Psoas muscle (tissue), 7 donors: ENCODE measurements at regions not wholly inside any gene's neighbourhood (a gene's known extent, or its start where the extent isn't known, plus 50 kb on each side); places are given as distances from the start of the nearest gene placed in this dataset.

Experiments
- ATAC-seq, 4 donors: fragments of 200-7000 bp; cut with Tn5 transposase; one replicate each; pipeline ENCODE4 v1.9.1; 2020; ENCODE audit warnings: moderate library complexity in 3 of 4, mild to moderate bottlenecking in 2 of 4
- DNase-seq, 2 donors: peaks; one replicate each; pipeline ENCODE4 v3.0.0-alpha.2; 2020
- H3K27ac ChIP-seq: fragments of 200-600 bp; one replicate; pipeline ENCODE4 v1.8.0; 2022
- H3K27me3 ChIP-seq, 3 donors: fragments of 200-600 bp in 1 of 3; one replicate each; pipeline versions ENCODE4 v1.6.1 to v1.8.0; 2013 to 2022; ENCODE audit warnings: low read length in 2 of 3, mild to moderate bottlenecking in 2 of 3, moderate library complexity in 1 of 3; ENCODE audit not compliant: insufficient read depth in 3 of 3
- H3K36me3 ChIP-seq, 2 donors: fragments of 200-600 bp in 1 of 2; one replicate each; pipeline versions ENCODE4 v1.6.1 to v1.8.0; 2013 to 2022; ENCODE audit warnings: low read depth in 1 of 2, mild to moderate bottlenecking in 1 of 2, moderate library complexity in 1 of 2; ENCODE audit not compliant: insufficient read depth in 1 of 2
- H3K4me1 ChIP-seq: fragments of 200-600 bp; one replicate; pipeline ENCODE4 v1.8.0; 2022
- H3K4me3 ChIP-seq: fragments of 200-600 bp; one replicate; pipeline ENCODE4 v1.8.0; 2022; ENCODE audit warnings: mild to moderate bottlenecking
- H3K9me3 ChIP-seq: fragments of 200-600 bp; one replicate; pipeline ENCODE4 v1.8.0; 2022
- WGBS, 3 donors: extraction: QIAGEN DNeasy Blood & Tissue Kit; methylation state at CpG; one replicate each; pipeline versions ENCODE4 v1.1.6 to v1.1.7; 2013; 5-methylcytosine and 5-hydroxymethylcytosine counted together
- intact Hi-C, 2 donors: fragments of 100-400 bp; cut with DNase I; formaldehyde crosslinking; loops; one replicate each; pipeline versions ENCODE4 v1.11.0 to v1.14.2; 2022
- TF ChIP-seq, protein P1 (sequence below): fragments of 200-600 bp; IDR thresholded peaks from one replicate; pipeline ENCODE4 v1.8.0; 2022; ENCODE audit warnings: antibody characterized with exemption
- donor health status: healthy with polysubstance abuse.
- donor health status: DM: no; HTN: no; CAD: no; lungs with moderate emphysema.
- donor health status: Bipolar disorder and iron deficiency.
- donor health status: healthy.
- donor health status: DM: yes; HTN: yes; CAD: no.
- donor health status: DM: no; HTN: no; CAD: no.
- donor health status: DM: yes; HTN: yes; CAD: no.

DNA sequence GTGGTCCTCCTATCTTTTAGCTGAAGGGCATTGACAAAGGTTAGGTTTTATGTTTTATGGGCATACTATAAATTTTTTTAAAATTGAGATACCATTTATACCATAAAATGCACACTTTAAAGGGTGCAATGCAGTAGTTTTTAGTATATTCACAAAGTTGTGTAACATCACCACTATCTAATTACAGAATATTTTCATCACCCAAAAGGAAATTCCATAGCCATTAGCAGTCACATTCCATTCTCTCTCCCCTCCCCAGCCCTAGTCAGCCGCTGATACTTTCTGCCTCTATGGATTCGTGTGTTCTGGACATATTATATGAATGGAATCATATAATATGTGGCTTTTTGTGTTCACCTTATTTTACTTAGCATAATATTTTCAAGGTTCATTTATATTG lies 135.8 kb upstream of the B3GALT2 start:
- ATAC-seq (no peak), DNase-seq (no peak)
- no peaks in the 10 kb centered on the region for H3K27me3 ChIP-seq
- no peaks in the 10 kb centered on the region for H3K4me1 ChIP-seq
- no peaks in the 10 kb centered on the region for H3K36me3 ChIP-seq
- no peak overlapping the region for H3K27ac ChIP-seq
- TF ChIP-seq, protein P1, sequence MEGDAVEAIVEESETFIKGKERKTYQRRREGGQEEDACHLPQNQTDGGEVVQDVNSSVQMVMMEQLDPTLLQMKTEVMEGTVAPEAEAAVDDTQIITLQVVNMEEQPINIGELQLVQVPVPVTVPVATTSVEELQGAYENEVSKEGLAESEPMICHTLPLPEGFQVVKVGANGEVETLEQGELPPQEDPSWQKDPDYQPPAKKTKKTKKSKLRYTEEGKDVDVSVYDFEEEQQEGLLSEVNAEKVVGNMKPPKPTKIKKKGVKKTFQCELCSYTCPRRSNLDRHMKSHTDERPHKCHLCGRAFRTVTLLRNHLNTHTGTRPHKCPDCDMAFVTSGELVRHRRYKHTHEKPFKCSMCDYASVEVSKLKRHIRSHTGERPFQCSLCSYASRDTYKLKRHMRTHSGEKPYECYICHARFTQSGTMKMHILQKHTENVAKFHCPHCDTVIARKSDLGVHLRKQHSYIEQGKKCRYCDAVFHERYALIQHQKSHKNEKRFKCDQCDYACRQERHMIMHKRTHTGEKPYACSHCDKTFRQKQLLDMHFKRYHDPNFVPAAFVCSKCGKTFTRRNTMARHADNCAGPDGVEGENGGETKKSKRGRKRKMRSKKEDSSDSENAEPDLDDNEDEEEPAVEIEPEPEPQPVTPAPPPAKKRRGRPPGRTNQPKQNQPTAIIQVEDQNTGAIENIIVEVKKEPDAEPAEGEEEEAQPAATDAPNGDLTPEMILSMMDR = no peak
- H3K4me3 ChIP-seq = no peak overlapping the region
- intact Hi-C loops = no loop called here
- WGBS, 3 donors = 37 to 51% (median 46%) methylated on average over 2 of the region's 2 CpGs
- H3K9me3 ChIP-seq = peaks cover 10% of the 10 kb centered on the region

GRCh38 chr1:193321242-193321840 lies 134.9 kb upstream of the B3GALT2 start:
- Histone ChIP-seq H3K27me3 (no peaks in the 10 kb centered on the region), H3K27ac (no peak overlapping the region), H3K4me3 (no peak overlapping the region), H3K9me3 (peaks cover 10% of the 10 kb centered on the region), H3K36me3 (no peaks in the 10 kb centered on the region), H3K4me1 (no peaks in the 10 kb centered on the region)
- TF ChIP-seq, protein P1 = no peak
- 67 to 84% (median 72%) methylated on average over 2 of the region's 2 CpGs for WGBS, 3 donors
- intact Hi-C loops = no loop called here
- ATAC-seq = no peak
- DNase-seq = no peak

GRCh38 chr1:193320270-193320669 lies 133.9 kb upstream of the B3GALT2 start:
- TF ChIP-seq, protein P1 = no peak
- Histone ChIP-seq H3K9me3 (peaks cover 10% of the 10 kb centered on the region), H3K27ac (no peak overlapping the region), H3K4me3 (no peak overlapping the region), H3K36me3 (no peaks in the 10 kb centered on the region), H3K4me1 (no peaks in the 10 kb centered on the region), H3K27me3 (no peaks in the 10 kb centered on the region)
- WGBS, 3 donors = 61 to 79% (median 78%) methylated on average over 2 of the region's 2 CpGs
- DNase-seq = no peak
- intact Hi-C loops = no loop called here
- ATAC-seq = no peak

DNA sequence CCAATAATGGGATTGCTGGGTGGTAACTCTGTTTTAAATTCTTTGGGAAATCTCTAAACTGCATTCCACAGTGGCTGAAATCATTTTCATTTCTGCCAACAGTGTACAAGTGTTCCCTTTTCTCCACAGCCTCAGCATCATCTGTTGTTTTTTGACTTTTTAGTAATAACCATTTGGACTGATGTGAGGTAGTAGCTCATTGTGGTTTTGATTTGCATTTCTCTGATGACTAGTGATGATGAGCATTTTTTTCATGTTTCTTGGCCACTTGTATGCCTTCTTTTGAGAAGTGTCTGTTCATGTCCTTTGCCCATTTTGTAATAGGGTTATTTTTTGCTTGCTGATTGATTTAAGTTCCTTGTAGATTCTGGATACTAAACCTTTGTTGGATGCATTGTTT lies 131.9 kb upstream of the B3GALT2 start:
- TF ChIP-seq, protein P1 = no peak
- no peak overlapping the region for H3K4me3 ChIP-seq
- H3K9me3 ChIP-seq = peaks cover 10% of the 10 kb centered on the region
- no peak for ATAC-seq
- no peaks in the 10 kb centered on the region for H3K27me3 ChIP-seq
- intact Hi-C loops = no loop called here
- H3K36me3 ChIP-seq = no peaks in the 10 kb centered on the region
- no peaks in the 10 kb centered on the region for H3K4me1 ChIP-seq
- no peak overlapping the region for H3K27ac ChIP-seq
- DNase-seq = no peak
